ENCODE measurements at regions not wholly inside any gene's neighbourhood (a gene's known extent, or its start where the extent isn't known, plus 50 kb on each side); places are given as distances from the start of the nearest gene placed in this dataset.

DNA sequence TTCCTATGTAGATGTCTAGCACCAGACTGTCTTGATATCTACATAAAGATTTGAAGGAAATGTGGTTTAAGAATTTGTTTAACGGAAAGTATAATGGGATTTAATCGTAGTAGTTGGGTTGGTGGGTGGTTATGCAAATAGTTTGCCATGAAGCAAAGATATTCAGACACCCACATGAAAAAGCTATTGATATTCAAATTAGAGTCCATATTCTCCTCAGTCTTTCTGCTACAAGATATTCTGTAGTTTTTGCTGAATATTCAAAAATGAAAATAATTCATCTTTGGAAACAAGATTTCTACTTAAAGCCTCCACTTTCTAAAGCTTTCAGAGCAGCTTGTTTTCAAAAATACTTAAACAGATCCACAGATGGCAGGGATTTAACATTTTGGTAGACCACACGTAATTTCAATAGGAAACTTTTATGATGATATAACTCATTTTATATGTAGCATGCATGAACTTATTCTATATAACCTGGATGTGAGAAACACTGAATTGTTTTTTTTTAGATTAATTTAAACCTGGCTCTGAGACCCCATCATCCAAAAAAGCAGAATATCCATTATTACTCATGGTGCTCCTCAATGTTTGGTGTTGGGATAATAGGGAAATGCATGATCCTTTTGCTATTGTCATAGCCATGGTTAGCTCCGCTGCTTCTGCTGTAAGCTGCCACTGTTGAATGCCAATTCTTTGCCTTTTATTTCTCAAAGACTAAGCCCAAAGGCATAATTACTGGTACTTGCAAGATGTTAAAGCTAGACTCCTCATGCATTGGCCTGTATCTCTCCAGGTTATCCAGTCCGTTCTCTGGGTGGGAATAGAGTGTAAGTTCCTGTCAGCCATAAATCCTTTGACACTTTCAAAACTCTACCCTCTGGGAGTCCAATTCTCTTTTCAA lies 98.0 kb downstream of the GMNC start:
- TF ChIP-seq, protein P1, sequence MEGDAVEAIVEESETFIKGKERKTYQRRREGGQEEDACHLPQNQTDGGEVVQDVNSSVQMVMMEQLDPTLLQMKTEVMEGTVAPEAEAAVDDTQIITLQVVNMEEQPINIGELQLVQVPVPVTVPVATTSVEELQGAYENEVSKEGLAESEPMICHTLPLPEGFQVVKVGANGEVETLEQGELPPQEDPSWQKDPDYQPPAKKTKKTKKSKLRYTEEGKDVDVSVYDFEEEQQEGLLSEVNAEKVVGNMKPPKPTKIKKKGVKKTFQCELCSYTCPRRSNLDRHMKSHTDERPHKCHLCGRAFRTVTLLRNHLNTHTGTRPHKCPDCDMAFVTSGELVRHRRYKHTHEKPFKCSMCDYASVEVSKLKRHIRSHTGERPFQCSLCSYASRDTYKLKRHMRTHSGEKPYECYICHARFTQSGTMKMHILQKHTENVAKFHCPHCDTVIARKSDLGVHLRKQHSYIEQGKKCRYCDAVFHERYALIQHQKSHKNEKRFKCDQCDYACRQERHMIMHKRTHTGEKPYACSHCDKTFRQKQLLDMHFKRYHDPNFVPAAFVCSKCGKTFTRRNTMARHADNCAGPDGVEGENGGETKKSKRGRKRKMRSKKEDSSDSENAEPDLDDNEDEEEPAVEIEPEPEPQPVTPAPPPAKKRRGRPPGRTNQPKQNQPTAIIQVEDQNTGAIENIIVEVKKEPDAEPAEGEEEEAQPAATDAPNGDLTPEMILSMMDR (IDR thresholded peaks at IDR 0.05; ENCODE audit: low read depth, low read length): no peak
- no peak for TF ChIP-seq EZH2phosphoT487 (IDR thresholded peaks at IDR 0.05; ENCODE audit: low read depth)

All from OCI-LY3 (cell line).